Left lung (tissue), 4 donors: ENCODE measurements at regions not wholly inside any gene's neighbourhood (a gene's known extent, or its start where the extent isn't known, plus 50 kb on each side); places are given as distances from the start of the nearest gene placed in this dataset.

Source experiments
- ATAC-seq: fragments of 200-7000 bp; cut with Tn5 transposase; one replicate; pipeline ENCODE4 v1.9.1; 2020; ENCODE audit warnings: moderate library complexity
- DNase-seq, 4 donors: peaks; one replicate each; pipeline ENCODE4 v3.0.0-alpha.2; 2013 to 2020
- H3K27ac ChIP-seq, 2 donors: fragments of 200-600 bp; sonication (generic) in 1 of 2; one replicate each; pipeline versions ENCODE4 v1.5.0 to v1.8.0; 2020 to 2021
- H3K27me3 ChIP-seq, 2 donors: fragments of 200-600 bp; sonication (generic) in 1 of 2; one replicate each; pipeline versions ENCODE4 v1.5.0 to v1.8.0; 2020 to 2021
- H3K36me3 ChIP-seq, 2 donors: fragments of 200-600 bp; sonication (generic) in 1 of 2; one replicate each; pipeline versions ENCODE4 v1.5.0 to v1.8.0; 2020 to 2021
- H3K4me1 ChIP-seq, 2 donors: fragments of 200-600 bp; one replicate each; pipeline ENCODE4 v1.8.0; 2021
- H3K4me3 ChIP-seq, 2 donors: fragments of 200-600 bp; sonication (generic) in 1 of 2; one replicate each; pipeline versions ENCODE4 v1.5.0 to v1.8.0; 2020 to 2021; ENCODE audit warnings: mild to moderate bottlenecking in 1 of 2
- H3K9me3 ChIP-seq, 2 donors: fragments of 200-600 bp; sonication (generic) in 1 of 2; one replicate each; pipeline versions ENCODE4 v1.5.0 to v1.8.0; 2020 to 2021
- CTCF ChIP-seq, 2 donors: fragments of 200-600 bp; sonication (generic) in 1 of 2; IDR thresholded peaks; one replicate each; pipeline versions ENCODE4 v1.5.0 to v1.8.0; 2021; ENCODE audit warnings: antibody characterized with exemption in 2 of 2
- intact Hi-C, 2 donors: fragments of 100-400 bp; cut with DNase I; formaldehyde crosslinking; loops; one replicate each; pipeline versions ENCODE4 v1.11.2 to v1.14.2; 2022
- donor health status: DM: no; HTN: yes; CAD: no.
- donor health status: DM: no; HTN: no; CAD: no.

- Histone ChIP-seq H3K27ac (no peak overlapping the region), H3K36me3 (no peaks in the 10 kb centered on the region), H3K4me3 (no peak overlapping the region), H3K9me3 (no peaks in the 10 kb centered on the region), H3K27me3 (no peaks in the 10 kb centered on the region), H3K4me1 (no peaks in the 10 kb centered on the region)
- DNase-seq = no peak
- no peak for ATAC-seq
- intact Hi-C loops = no loop called here
- TF ChIP-seq CTCF (IDR thresholded peaks at IDR 0.05) = no peak
Measured at GRCh38 chr2:166572937-166573336, 78.9 kb upstream of the SCN7A start.

GRCh38 chr2:166568409-166568808 is 74.4 kb upstream of the SCN7A start:
- no peaks in the 10 kb centered on the region for H3K4me1 ChIP-seq
- no peak for TF ChIP-seq CTCF (IDR thresholded peaks at IDR 0.05)
- no peak overlapping the region for H3K27ac ChIP-seq
- H3K4me3 ChIP-seq = no peak overlapping the region
- ATAC-seq (no peak), DNase-seq (no peak)
- intact Hi-C loops = no loop called here
- no peaks in the 10 kb centered on the region for H3K9me3 ChIP-seq
- no peaks in the 10 kb centered on the region for H3K36me3 ChIP-seq
- no peaks in the 10 kb centered on the region for H3K27me3 ChIP-seq

GRCh38 chr2:166565501-166565900 is 71.5 kb upstream of the SCN7A start:
- Histone ChIP-seq H3K36me3 (no peaks in the 10 kb centered on the region), H3K27ac (no peak overlapping the region), H3K4me3 (no peak overlapping the region), H3K9me3 (no peaks in the 10 kb centered on the region), H3K27me3 (no peaks in the 10 kb centered on the region), H3K4me1 (no peaks in the 10 kb centered on the region)
- intact Hi-C loops = no loop called here
- ATAC-seq (no peak), DNase-seq (no peak)
- TF ChIP-seq CTCF (IDR thresholded peaks at IDR 0.05) = no peak

- Histone ChIP-seq H3K4me1 (no peaks in the 10 kb centered on the region), H3K9me3 (no peaks in the 10 kb centered on the region), H3K36me3 (no peaks in the 10 kb centered on the region), H3K27me3 (no peaks in the 10 kb centered on the region), H3K4me3 (no peak overlapping the region), H3K27ac (no peak overlapping the region)
- DNase-seq (no peak), ATAC-seq (no peak)
- intact Hi-C loops = no loop called here
- no peak for TF ChIP-seq CTCF (IDR thresholded peaks at IDR 0.05)
Measured at GRCh38 chr2:166563894-166564293, 69.8 kb upstream of the SCN7A start.

- no peak for DNase-seq
- intact Hi-C loops = no loop called here
- H3K4me1 ChIP-seq = no peaks in the 10 kb centered on the region
- H3K27me3 ChIP-seq = no peaks in the 10 kb centered on the region
- no peaks in the 10 kb centered on the region for H3K36me3 ChIP-seq
- no peak for ATAC-seq
- H3K9me3 ChIP-seq = no peaks in the 10 kb centered on the region
- H3K27ac ChIP-seq = no peak overlapping the region
- no peak overlapping the region for H3K4me3 ChIP-seq
- no peak for TF ChIP-seq CTCF (IDR thresholded peaks at IDR 0.05)
Measured at GRCh38 chr2:166560022-166560421, 66.0 kb upstream of the SCN7A start.
